B cell (primary cell): ENCODE measurements at regions not wholly inside any gene's neighbourhood (a gene's known extent, or its start where the extent isn't known, plus 50 kb on each side); places are given as distances from the start of the nearest gene placed in this dataset.

Experiments
- ATAC-seq: fragments of 200-7000 bp; cut with Tn5 transposase; one replicate; pipeline ENCODE4 v1.10.0; 2021; ENCODE audit warnings: low read depth, mild to moderate bottlenecking, moderate number of reproducible peaks, moderate library complexity
- CTCF ChIA-PET: fragments of 350-600 bp; sonication (Branson Sonifier 250); formaldehyde crosslinking; loops from one replicate; lab custom pipeline; 2021; ENCODE audit warnings: antibody characterized with exemption, inconsistent platforms; lab: Charles Lee
- POLR2A ChIA-PET: fragments of 350-600 bp; sonication (Branson Sonifier 250); formaldehyde crosslinking; loops from one replicate; lab custom pipeline; 2021; ENCODE audit warnings: antibody characterized with exemption; lab: Charles Lee
- DNase-seq: peaks from one replicate; pipeline ENCODE4 v3.0.0; 2013
- H2AFZ ChIP-seq: 2 replicates; pipeline ENCODE4 v1.6.1; 2012; ENCODE audit warnings: mild to moderate bottlenecking, low read depth, low read length; ENCODE audit not compliant: insufficient read depth, poor library complexity, severe bottlenecking
- H3K27ac ChIP-seq, 2 donors: 1 replicate in 1 of 2; 2 replicates in 1 of 2; pipeline ENCODE4 v1.5.1; 2012 to 2013; ENCODE audit warnings: low read length in 2 of 2, mild to moderate bottlenecking in 2 of 2, moderate library complexity in 1 of 2
- H3K27me3 ChIP-seq, 4 experiments: fragments of 200-600 bp in 1 of 4; sonication (generic) in 1 of 4; replicated peaks in 1 of 4; 1 replicate in 2 of 4; 2 replicates in 2 of 4; pipeline versions ENCODE4 v1.6.1 to v1.7.0; 2013 to 2016; ENCODE audit warnings: low read length in 3 of 4, mild to moderate bottlenecking in 2 of 4, mixed read lengths in 1 of 4, moderate library complexity in 1 of 4; ENCODE audit not compliant: insufficient read depth in 4 of 4, control insufficient read depth in 3 of 4; ENCODE audit errors: control extremely low read depth in 1 of 4
- H3K36me3 ChIP-seq, 2 experiments: replicated peaks in 1 of 2; 1 replicate in 1 of 2; 2 replicates in 1 of 2; pipeline versions ENCODE4 v1.6.1 to v1.7.1; 2013; ENCODE audit warnings: low read length in 1 of 2; ENCODE audit not compliant: insufficient read depth in 2 of 2, control insufficient read depth in 1 of 2; ENCODE audit errors: control extremely low read depth in 1 of 2, extremely low read depth in 1 of 2
- H3K4me1 ChIP-seq, 2 donors: fragments of 200-600 bp in 1 of 2; sonication (generic) in 1 of 2; 1 replicate in 1 of 2; 2 replicates in 1 of 2; pipeline versions ENCODE4 v1.5.1 to v1.6.1; 2013 to 2017; ENCODE audit warnings: low read length in 2 of 2; ENCODE audit not compliant: control insufficient read depth in 2 of 2, insufficient read depth in 2 of 2
- H3K4me2 ChIP-seq: replicated peaks from 2 replicates; pipeline ENCODE3; 2012; ENCODE audit warnings: mild to moderate bottlenecking, low read depth, low read length; ENCODE audit not compliant: poor library complexity, severe bottlenecking
- H3K4me3 ChIP-seq, 5 experiments: fragments of 200-600 bp in 1 of 5; sonication (generic) in 1 of 5; 1 replicate in 3 of 5; 2 replicates in 2 of 5; pipeline versions ENCODE4 v1.5.1 to v1.7.0; 2011 to 2016; ENCODE audit warnings: low read length in 4 of 5, mild to moderate bottlenecking in 4 of 5, low read depth in 2 of 5, control low read depth in 1 of 5, moderate library complexity in 1 of 5; ENCODE audit not compliant: insufficient read depth in 1 of 5; ENCODE audit errors: control extremely low read depth in 1 of 5, extremely low read depth in 1 of 5
- H3K79me2 ChIP-seq: fragments of 200-600 bp; sonication (generic); one replicate; pipeline ENCODE4 v1.6.0; 2016; ENCODE audit warnings: low read length; ENCODE audit not compliant: control insufficient read depth, insufficient read depth
- H3K9ac ChIP-seq: fragments of 200-600 bp; sonication (generic); 2 replicates; pipeline ENCODE4 v1.6.1; 2017; ENCODE audit warnings: mild to moderate bottlenecking, low read length, moderate library complexity
- H3K9me3 ChIP-seq, 3 donors: one replicate each; pipeline versions ENCODE4 v1.6.1 to v1.7.1; 2013; ENCODE audit warnings: low read length in 2 of 3; ENCODE audit not compliant: control insufficient read depth in 2 of 3, insufficient read depth in 1 of 3; ENCODE audit errors: control extremely low read depth in 1 of 3
- H4K20me1 ChIP-seq: 2 replicates; pipeline ENCODE4 v1.6.0; 2012; ENCODE audit warnings: mild to moderate bottlenecking, low read length; ENCODE audit not compliant: insufficient read depth, control insufficient read depth, poor library complexity, severe bottlenecking
- H3K27ac Mint-ChIP-seq: one replicate; pipeline ENCODE4 v1.8.0; 2021; ENCODE audit warnings: mixed read lengths
- H3K27me3 Mint-ChIP-seq: one replicate; pipeline ENCODE4 v1.8.0; 2021; ENCODE audit warnings: mixed read lengths
- H3K4me1 Mint-ChIP-seq: one replicate; pipeline ENCODE4 v1.8.0; 2021; ENCODE audit warnings: mixed read lengths
- H3K4me3 Mint-ChIP-seq: one replicate; pipeline ENCODE4 v1.8.0; 2021; ENCODE audit warnings: mixed read lengths
- H3K9me3 Mint-ChIP-seq: one replicate; pipeline ENCODE4 v1.8.0; 2022; ENCODE audit warnings: mixed read lengths; ENCODE audit not compliant: insufficient read depth
- EZH2 ChIP-seq: IDR thresholded peaks from 2 replicates; pipeline ENCODE4 v1.6.1; 2012; ENCODE audit warnings: borderline replicate concordance, low read depth, mild to moderate bottlenecking, moderate library complexity, low read length; ENCODE audit not compliant: insufficient read depth, poor library complexity, severe bottlenecking
- WGBS: methylation state at CpG from one replicate; pipeline ENCODE4 v1.1.5; 2013; ENCODE audit warnings: missing lambda C conversion rate; ENCODE audit not compliant: insufficient coverage; 5-methylcytosine and 5-hydroxymethylcytosine counted together
- intact Hi-C: fragments of 100-400 bp; cut with micrococcal nuclease; formaldehyde crosslinking; loops from one replicate; pipeline ENCODE4 v1.10.0; 2022
- TF ChIP-seq, protein P1 (sequence below): fragments of 200-600 bp; IDR thresholded peaks from one replicate; pipeline ENCODE4 v1.8.0; 2022; ENCODE audit warnings: antibody characterized with exemption, mild to moderate bottlenecking

GRCh38 chr15:39202641-39203040 lies 378.2 kb upstream of the THBS1 start:
- Histone ChIP-seq H3K79me2 (no peaks in the 10 kb centered on the region), H2AFZ (no peak overlapping the region), H3K9me3 (no peaks in the 10 kb centered on the region), H4K20me1 (no peaks in the 10 kb centered on the region), H3K4me3 (no peak overlapping the region), H3K4me1 (no peaks in the 10 kb centered on the region), H3K27me3 (no peaks in the 10 kb centered on the region), H3K4me2 (no peak overlapping the region), H3K36me3 (no peaks in the 10 kb centered on the region), H3K27ac (no peak overlapping the region), H3K9ac (no peak overlapping the region)
- no peak for DNase-seq
- ChIA-PET CTCF (no interaction called here), POLR2A (no interaction called here)
- Mint-ChIP-seq H3K27ac (no peak overlapping the region), H3K4me3 (no peak overlapping the region), H3K9me3 (no peaks in the 10 kb centered on the region), H3K27me3 (no peaks in the 10 kb centered on the region), H3K4me1 (no peaks in the 10 kb centered on the region)
- WGBS: no CpG with 5 or more reads among the region's 1 CpG
- no peak for ATAC-seq
- TF ChIP-seq EZH2: no peak
- TF ChIP-seq, protein P1, sequence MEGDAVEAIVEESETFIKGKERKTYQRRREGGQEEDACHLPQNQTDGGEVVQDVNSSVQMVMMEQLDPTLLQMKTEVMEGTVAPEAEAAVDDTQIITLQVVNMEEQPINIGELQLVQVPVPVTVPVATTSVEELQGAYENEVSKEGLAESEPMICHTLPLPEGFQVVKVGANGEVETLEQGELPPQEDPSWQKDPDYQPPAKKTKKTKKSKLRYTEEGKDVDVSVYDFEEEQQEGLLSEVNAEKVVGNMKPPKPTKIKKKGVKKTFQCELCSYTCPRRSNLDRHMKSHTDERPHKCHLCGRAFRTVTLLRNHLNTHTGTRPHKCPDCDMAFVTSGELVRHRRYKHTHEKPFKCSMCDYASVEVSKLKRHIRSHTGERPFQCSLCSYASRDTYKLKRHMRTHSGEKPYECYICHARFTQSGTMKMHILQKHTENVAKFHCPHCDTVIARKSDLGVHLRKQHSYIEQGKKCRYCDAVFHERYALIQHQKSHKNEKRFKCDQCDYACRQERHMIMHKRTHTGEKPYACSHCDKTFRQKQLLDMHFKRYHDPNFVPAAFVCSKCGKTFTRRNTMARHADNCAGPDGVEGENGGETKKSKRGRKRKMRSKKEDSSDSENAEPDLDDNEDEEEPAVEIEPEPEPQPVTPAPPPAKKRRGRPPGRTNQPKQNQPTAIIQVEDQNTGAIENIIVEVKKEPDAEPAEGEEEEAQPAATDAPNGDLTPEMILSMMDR: no peak
- intact Hi-C loops: no loop called here

DNA sequence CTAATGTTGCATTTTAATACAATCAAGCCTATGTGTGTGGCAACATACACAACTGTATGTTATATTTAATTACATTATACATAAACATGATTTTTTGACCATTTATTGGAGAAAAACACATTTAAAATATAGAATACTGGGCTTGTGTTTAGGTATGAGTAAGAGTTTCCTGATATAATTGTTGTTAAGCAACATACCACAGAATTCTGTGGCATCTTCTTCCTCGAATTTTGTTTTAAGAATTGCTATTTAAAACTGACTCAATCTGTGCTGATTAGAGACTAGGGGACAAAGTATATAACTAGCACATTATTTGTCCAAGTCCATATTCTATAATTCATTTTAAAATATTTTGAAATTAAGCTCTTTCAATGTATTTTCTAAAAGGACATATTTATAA lies 376.8 kb upstream of the THBS1 start:
- H3K36me3 ChIP-seq: no peaks in the 10 kb centered on the region
- Mint-ChIP-seq H3K27ac (no peak overlapping the region), H3K27me3 (no peaks in the 10 kb centered on the region), H3K9me3 (no peaks in the 10 kb centered on the region), H3K4me1 (no peaks in the 10 kb centered on the region), H3K4me3 (no peak overlapping the region)
- no peak overlapping the region for H3K27ac ChIP-seq
- no CpG with 5 or more reads among the region's 1 CpG for WGBS
- H3K4me2 ChIP-seq: no peak overlapping the region
- H3K9me3 ChIP-seq: no peaks in the 10 kb centered on the region
- POLR2A ChIA-PET: no interaction called here
- no peaks in the 10 kb centered on the region for H3K79me2 ChIP-seq
- ATAC-seq (no peak), DNase-seq (no peak)
- no peaks in the 10 kb centered on the region for H3K27me3 ChIP-seq
- no peaks in the 10 kb centered on the region for H4K20me1 ChIP-seq
- H3K9ac ChIP-seq: no peak overlapping the region
- intact Hi-C loops: no loop called here
- no peak overlapping the region for H2AFZ ChIP-seq
- H3K4me1 ChIP-seq: no peaks in the 10 kb centered on the region
- TF ChIP-seq, protein P1: no peak
- TF ChIP-seq EZH2: no peak
- H3K4me3 ChIP-seq: no peak overlapping the region
- CTCF ChIA-PET: no interaction called here
